Astrocyte of the spinal cord (primary cell): ENCODE measurements at regions not wholly inside any gene's neighbourhood (a gene's known extent, or its start where the extent isn't known, plus 50 kb on each side); places are given as distances from the start of the nearest gene placed in this dataset.

Experiments used
- DNase-seq: peaks from one replicate; pipeline ENCODE4 v3.0.0; 2011; ENCODE audit warnings: low read depth, low spot score
- H3K4me3 ChIP-seq: 2 replicates; pipeline ENCODE4 v1.5.1; 2011; ENCODE audit warnings: low read depth, mild to moderate bottlenecking, low read length, moderate library complexity
- CTCF ChIP-seq: IDR thresholded peaks from 2 replicates; pipeline ENCODE4 v1.5.1; 2012; ENCODE audit warnings: low read depth, mild to moderate bottlenecking, low read length, inconsistent platforms
- in situ Hi-C: cut with HindIII; loops from 2 replicates; pipeline ENCODE4 v1.10.0; 2017; ENCODE audit warnings: low sequenced_read_pairs

- H3K4me3 ChIP-seq = no peak overlapping the region
- in situ Hi-C loops = no loop called here
- DNase-seq = no peak
- TF ChIP-seq CTCF = no peak
These were observed 164.5 kb downstream of the TEX29 start for GRCh38 chr13:111484959-111485358.

GRCh38 chr13:111485491-111486250, 165.2 kb downstream of the TEX29 start:
- in situ Hi-C loops = no loop called here
- no peak for DNase-seq

GRCh38 chr13:111486331-111486730, 165.9 kb downstream of the TEX29 start:
- no peak overlapping the region for H3K4me3 ChIP-seq
- in situ Hi-C loops = no loop called here
- no peak for TF ChIP-seq CTCF
- no peak for DNase-seq

More at GRCh38 chr13:111485491-111486250, 165.2 kb downstream of the TEX29 start:
- no peak for TF ChIP-seq CTCF
- H3K4me3 ChIP-seq = no peak overlapping the region

GRCh38 chr13:111486801-111487200, 166.4 kb downstream of the TEX29 start:
- DNase-seq = no peak
- no peak for TF ChIP-seq CTCF
- H3K4me3 ChIP-seq = no peak overlapping the region
- in situ Hi-C loops = no loop called here

GRCh38 chr13:111488486-111489132, 168.2 kb downstream of the TEX29 start:
- DNase-seq = no peak
- in situ Hi-C loops = no loop called here
- H3K4me3 ChIP-seq = no peak overlapping the region
- no peak for TF ChIP-seq CTCF

- no peak overlapping the region for H3K4me3 ChIP-seq
- in situ Hi-C loops = no loop called here
- TF ChIP-seq CTCF = no peak
- no peak for DNase-seq
These were observed 168.9 kb downstream of the TEX29 start for GRCh38 chr13:111489301-111489700.
